ENCODE measurements at regions not wholly inside any gene's neighbourhood (a gene's known extent, or its start where the extent isn't known, plus 50 kb on each side); places are given as distances from the start of the nearest gene placed in this dataset.

DNA sequence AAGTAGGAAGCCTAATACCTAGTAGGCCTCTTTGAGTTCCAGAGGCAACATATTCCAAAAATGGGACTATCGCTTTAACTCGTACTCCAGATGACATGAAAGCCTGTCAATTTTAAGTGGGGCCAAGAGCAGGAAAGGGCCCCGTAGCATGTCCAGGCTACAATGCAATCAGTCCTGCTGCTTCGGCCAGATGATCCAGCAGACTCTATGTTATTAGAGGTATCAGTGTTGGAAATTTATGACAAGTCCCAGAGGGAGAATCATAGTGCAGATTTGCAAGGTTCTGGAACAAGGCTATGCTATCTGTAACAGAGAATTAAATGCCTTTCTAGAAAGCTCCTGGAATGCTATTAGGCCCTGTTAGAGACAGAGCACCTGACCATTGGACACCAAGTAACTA lies 56.7 kb upstream of the SRP9 start:
- ATAC-seq: no peak
- BruUV-seq (replicated peaks): no TSS peak
- SMC1A ChIA-PET (ENCODE audit: uncharacterized antibody, unreplicated experiment): no interaction called here
- no peak for DNase-seq (ENCODE audit: low read depth, low spot score)
- Histone ChIP-seq H3K9me3 (replicated peaks; ENCODE audit: control insufficient read depth, insufficient read depth, low read length) (no peaks in the 10 kb centered on the region; the same call in 2 of the 3 replicates), H3K36me3 (ENCODE audit: control insufficient read depth in 2 of 2, insufficient read depth in 2 of 2, low read length in 1 of 2) (no peaks in the 10 kb centered on the region), H3K4me2 (ENCODE audit: control insufficient read depth, insufficient read depth) (no peak overlapping the region), H3K79me2 (ENCODE audit: control insufficient read depth, insufficient read depth, low read length) (no peaks in the 10 kb centered on the region), H2AFZ (ENCODE audit: control insufficient read depth, low read depth, low read length) (no peak overlapping the region), H3K4me3 (no peak overlapping the region), H4K20me1 (ENCODE audit: control insufficient read depth, insufficient read depth) (no peaks in the 10 kb centered on the region), H3K27ac (ENCODE audit: control insufficient read depth, insufficient read depth) (no peak overlapping the region), H3K9ac (ENCODE audit: control insufficient read depth, insufficient read depth, low read length) (no peak overlapping the region), H3K4me1 (ENCODE audit: control insufficient read depth, insufficient read depth, low read length) (no peaks in the 10 kb centered on the region), H3K27me3 (replicated peaks in 1 of 2; ENCODE audit: control insufficient read depth in 2 of 2, insufficient read depth in 2 of 2, low read length in 1 of 2) (no peaks in the 10 kb centered on the region)
- intact Hi-C loops (cut with micrococcal nuclease; ENCODE audit: unreplicated experiment): no loop called here
- POLR2A ChIA-PET: no interaction called here
- CTCF ChIA-PET: no interaction called here
- RAD21 ChIA-PET (ENCODE audit: unreplicated experiment): no interaction called here
- in situ Hi-C loops (cut with MboI): no loop called here
- 34% methylated on average over 4 of the region's 4 CpGs for WGBS (ENCODE audit: insufficient coverage, insufficient replicate concordance, low lambda C conversion rate, missing lambda C conversion rate)
- FAIRE-seq: no peak
- TF ChIP-seq BCL11A (IDR thresholded peaks at IDR 0.05; ENCODE audit: low read depth, low read length): no peak
- TF ChIP-seq PAX5 (IDR thresholded peaks at IDR 0.05; ENCODE audit: borderline replicate concordance, low read depth, low read length): no peak
- TF ChIP-seq STAT3 (IDR thresholded peaks at IDR 0.05; ENCODE audit: low read depth, low read length): no peak
- TF ChIP-seq, protein P1, sequence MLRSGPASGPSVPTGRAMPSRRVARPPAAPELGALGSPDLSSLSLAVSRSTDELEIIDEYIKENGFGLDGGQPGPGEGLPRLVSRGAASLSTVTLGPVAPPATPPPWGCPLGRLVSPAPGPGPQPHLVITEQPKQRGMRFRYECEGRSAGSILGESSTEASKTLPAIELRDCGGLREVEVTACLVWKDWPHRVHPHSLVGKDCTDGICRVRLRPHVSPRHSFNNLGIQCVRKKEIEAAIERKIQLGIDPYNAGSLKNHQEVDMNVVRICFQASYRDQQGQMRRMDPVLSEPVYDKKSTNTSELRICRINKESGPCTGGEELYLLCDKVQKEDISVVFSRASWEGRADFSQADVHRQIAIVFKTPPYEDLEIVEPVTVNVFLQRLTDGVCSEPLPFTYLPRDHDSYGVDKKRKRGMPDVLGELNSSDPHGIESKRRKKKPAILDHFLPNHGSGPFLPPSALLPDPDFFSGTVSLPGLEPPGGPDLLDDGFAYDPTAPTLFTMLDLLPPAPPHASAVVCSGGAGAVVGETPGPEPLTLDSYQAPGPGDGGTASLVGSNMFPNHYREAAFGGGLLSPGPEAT (IDR thresholded peaks at IDR 0.05; ENCODE audit: low read depth): no peak
- TF ChIP-seq, protein P2, sequence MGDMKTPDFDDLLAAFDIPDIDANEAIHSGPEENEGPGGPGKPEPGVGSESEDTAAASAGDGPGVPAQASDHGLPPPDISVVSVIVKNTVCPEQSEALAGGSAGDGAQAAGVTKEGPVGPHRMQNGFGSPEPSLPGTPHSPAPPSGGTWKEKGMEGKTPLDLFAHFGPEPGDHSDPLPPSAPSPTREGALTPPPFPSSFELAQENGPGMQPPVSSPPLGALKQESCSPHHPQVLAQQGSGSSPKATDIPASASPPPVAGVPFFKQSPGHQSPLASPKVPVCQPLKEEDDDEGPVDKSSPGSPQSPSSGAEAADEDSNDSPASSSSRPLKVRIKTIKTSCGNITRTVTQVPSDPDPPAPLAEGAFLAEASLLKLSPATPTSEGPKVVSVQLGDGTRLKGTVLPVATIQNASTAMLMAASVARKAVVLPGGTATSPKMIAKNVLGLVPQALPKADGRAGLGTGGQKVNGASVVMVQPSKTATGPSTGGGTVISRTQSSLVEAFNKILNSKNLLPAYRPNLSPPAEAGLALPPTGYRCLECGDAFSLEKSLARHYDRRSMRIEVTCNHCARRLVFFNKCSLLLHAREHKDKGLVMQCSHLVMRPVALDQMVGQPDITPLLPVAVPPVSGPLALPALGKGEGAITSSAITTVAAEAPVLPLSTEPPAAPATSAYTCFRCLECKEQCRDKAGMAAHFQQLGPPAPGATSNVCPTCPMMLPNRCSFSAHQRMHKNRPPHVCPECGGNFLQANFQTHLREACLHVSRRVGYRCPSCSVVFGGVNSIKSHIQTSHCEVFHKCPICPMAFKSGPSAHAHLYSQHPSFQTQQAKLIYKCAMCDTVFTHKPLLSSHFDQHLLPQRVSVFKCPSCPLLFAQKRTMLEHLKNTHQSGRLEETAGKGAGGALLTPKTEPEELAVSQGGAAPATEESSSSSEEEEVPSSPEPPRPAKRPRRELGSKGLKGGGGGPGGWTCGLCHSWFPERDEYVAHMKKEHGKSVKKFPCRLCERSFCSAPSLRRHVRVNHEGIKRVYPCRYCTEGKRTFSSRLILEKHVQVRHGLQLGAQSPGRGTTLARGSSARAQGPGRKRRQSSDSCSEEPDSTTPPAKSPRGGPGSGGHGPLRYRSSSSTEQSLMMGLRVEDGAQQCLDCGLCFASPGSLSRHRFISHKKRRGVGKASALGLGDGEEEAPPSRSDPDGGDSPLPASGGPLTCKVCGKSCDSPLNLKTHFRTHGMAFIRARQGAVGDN (IDR thresholded peaks at IDR 0.05): no peak
- TF ChIP-seq NR2C2 (IDR thresholded peaks at IDR 0.05; ENCODE audit: borderline replicate concordance, control insufficient read depth, insufficient read length, low read depth): no peak
- TF ChIP-seq CEBPB (IDR thresholded peaks at IDR 0.05; ENCODE audit: borderline replicate concordance in 1 of 2, low read depth in 2 of 2, low read length in 2 of 2): no peak
- TF ChIP-seq HDAC2 (IDR thresholded peaks at IDR 0.05): no peak
- TF ChIP-seq, protein P3, sequence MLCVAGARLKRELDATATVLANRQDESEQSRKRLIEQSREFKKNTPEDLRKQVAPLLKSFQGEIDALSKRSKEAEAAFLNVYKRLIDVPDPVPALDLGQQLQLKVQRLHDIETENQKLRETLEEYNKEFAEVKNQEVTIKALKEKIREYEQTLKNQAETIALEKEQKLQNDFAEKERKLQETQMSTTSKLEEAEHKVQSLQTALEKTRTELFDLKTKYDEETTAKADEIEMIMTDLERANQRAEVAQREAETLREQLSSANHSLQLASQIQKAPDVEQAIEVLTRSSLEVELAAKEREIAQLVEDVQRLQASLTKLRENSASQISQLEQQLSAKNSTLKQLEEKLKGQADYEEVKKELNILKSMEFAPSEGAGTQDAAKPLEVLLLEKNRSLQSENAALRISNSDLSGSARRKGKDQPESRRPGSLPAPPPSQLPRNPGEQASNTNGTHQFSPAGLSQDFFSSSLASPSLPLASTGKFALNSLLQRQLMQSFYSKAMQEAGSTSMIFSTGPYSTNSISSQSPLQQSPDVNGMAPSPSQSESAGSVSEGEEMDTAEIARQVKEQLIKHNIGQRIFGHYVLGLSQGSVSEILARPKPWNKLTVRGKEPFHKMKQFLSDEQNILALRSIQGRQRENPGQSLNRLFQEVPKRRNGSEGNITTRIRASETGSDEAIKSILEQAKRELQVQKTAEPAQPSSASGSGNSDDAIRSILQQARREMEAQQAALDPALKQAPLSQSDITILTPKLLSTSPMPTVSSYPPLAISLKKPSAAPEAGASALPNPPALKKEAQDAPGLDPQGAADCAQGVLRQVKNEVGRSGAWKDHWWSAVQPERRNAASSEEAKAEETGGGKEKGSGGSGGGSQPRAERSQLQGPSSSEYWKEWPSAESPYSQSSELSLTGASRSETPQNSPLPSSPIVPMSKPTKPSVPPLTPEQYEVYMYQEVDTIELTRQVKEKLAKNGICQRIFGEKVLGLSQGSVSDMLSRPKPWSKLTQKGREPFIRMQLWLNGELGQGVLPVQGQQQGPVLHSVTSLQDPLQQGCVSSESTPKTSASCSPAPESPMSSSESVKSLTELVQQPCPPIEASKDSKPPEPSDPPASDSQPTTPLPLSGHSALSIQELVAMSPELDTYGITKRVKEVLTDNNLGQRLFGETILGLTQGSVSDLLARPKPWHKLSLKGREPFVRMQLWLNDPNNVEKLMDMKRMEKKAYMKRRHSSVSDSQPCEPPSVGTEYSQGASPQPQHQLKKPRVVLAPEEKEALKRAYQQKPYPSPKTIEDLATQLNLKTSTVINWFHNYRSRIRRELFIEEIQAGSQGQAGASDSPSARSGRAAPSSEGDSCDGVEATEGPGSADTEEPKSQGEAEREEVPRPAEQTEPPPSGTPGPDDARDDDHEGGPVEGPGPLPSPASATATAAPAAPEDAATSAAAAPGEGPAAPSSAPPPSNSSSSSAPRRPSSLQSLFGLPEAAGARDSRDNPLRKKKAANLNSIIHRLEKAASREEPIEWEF (IDR thresholded peaks at IDR 0.05; ENCODE audit: insufficient replicate concordance, low read depth, low read length): no peak
- no peak for TF ChIP-seq TCF3 (IDR thresholded peaks at IDR 0.05; ENCODE audit: borderline replicate concordance, insufficient read depth, low read depth, low read length)
- no peak for TF ChIP-seq EED (IDR thresholded peaks at IDR 0.05; ENCODE audit: low read depth)
- TF ChIP-seq TARDBP (IDR thresholded peaks at IDR 0.05; ENCODE audit: borderline replicate concordance): no peak
- TF ChIP-seq KLF5 (IDR thresholded peaks at IDR 0.05; ENCODE audit: partially characterized antibody): no peak
- TF ChIP-seq RAD51 (IDR thresholded peaks at IDR 0.05): no peak
- TF ChIP-seq NR2C1 (IDR thresholded peaks at IDR 0.05): no peak

Measured in GM12878 (cell line).